ENCODE measurements at regions not wholly inside any gene's neighbourhood (a gene's known extent, or its start where the extent isn't known, plus 50 kb on each side); places are given as distances from the start of the nearest gene placed in this dataset.
A peak's percentile ranks its signal among the peaks of the same experiment; 100 is the strongest.

DNA sequence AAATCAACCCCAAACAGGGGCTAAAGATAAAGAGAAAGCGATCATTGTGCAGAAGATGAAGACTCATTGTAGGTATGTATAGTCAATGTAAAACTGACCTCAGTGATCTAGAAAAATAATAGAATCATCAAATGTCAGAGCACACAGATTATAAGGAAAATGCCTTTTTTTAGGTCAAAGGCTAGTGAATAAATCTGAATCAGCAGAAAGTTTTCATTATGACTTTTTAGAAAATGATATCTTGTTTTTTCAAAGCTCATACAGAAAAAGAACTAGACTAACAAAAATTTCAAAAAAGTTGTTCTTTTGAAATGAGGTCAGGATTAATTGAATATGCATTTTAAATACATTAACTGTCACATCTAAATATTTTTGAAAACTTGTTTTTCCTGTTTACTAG, 60.2 kb upstream of the STEAP4 start:
- Histone ChIP-seq H3K4me3 (no peak overlapping the region), H3K27ac (no peak overlapping the region)
- no peak for DNase-seq (ENCODE audit: low spot score)
- TF ChIP-seq, protein P1, sequence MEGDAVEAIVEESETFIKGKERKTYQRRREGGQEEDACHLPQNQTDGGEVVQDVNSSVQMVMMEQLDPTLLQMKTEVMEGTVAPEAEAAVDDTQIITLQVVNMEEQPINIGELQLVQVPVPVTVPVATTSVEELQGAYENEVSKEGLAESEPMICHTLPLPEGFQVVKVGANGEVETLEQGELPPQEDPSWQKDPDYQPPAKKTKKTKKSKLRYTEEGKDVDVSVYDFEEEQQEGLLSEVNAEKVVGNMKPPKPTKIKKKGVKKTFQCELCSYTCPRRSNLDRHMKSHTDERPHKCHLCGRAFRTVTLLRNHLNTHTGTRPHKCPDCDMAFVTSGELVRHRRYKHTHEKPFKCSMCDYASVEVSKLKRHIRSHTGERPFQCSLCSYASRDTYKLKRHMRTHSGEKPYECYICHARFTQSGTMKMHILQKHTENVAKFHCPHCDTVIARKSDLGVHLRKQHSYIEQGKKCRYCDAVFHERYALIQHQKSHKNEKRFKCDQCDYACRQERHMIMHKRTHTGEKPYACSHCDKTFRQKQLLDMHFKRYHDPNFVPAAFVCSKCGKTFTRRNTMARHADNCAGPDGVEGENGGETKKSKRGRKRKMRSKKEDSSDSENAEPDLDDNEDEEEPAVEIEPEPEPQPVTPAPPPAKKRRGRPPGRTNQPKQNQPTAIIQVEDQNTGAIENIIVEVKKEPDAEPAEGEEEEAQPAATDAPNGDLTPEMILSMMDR (IDR thresholded peaks at IDR 0.05) = no peak

DNA sequence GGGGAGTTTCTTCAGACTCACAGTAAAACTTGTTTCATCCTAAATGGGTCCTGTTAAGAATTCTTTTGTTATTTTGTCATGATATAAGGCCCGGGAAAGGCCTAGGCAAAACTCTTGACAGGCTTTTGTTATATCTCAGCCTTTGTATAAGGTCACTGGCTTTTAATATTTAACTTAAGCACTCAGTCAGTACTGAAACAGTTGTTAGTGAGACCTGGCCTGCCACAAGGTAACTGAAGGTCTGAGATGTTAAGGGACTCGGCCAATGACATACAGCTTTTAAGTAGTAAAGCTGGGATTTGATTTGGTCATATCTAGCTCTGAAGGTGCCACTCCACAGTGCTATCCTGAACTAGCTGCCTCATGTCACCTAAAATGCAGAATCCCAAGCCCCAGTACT, 57.2 kb upstream of the STEAP4 start:
- TF ChIP-seq, protein P1 (IDR thresholded peaks at IDR 0.05) = no peak
- no peak for DNase-seq (ENCODE audit: low spot score)
- no peak overlapping the region for H3K27ac ChIP-seq
- H3K4me3 ChIP-seq = no peak overlapping the region

DNA sequence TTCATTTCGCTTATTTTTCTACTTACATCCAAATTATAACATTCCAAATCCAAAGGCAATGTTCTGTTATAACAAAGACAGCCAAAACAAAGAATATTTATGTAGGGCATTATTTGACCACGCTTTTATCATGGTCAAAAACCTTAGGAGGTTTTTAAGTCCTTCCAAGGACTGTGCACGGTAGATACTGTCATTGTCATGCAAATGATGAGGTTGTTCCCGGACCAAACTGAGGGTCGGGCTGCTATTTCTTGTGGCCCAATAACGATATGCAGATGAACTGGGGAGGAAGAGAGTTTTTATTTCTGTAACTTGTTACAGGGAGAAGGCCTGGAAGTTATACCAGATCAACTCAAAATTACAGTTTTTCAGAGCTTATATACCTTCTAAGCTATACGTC, 56.6 kb upstream of the STEAP4 start:
- Histone ChIP-seq H3K27ac (no peak overlapping the region), H3K4me3 (no peak overlapping the region)
- DNase-seq (ENCODE audit: low spot score) = no peak
- TF ChIP-seq, protein P1 (IDR thresholded peaks at IDR 0.05) = no peak

DNA sequence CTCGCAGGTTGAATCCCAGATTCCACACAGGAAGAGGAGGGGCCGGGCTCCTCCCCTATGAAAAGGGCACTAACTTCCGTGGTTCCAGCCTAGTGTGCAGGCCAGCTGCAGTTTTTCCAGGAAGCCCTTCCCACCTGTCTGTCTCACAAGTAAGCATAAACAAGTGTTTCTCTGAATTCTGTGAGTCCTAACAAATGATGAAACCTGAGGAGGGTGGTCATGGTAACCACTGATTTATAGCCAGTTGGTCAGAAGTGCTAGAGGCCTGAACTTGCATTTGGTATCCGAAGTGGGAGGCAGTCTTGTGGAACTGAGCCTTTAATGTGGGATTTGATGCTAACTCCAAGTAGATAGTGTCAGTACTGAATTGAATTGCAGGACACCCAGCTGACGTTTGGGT, 54.7 kb upstream of the STEAP4 start:
- no peak overlapping the region for H3K27ac ChIP-seq
- DNase-seq (ENCODE audit: low spot score) = no peak
- no peak overlapping the region for H3K4me3 ChIP-seq
- TF ChIP-seq, protein P1 (IDR thresholded peaks at IDR 0.05) = no peak

DNA sequence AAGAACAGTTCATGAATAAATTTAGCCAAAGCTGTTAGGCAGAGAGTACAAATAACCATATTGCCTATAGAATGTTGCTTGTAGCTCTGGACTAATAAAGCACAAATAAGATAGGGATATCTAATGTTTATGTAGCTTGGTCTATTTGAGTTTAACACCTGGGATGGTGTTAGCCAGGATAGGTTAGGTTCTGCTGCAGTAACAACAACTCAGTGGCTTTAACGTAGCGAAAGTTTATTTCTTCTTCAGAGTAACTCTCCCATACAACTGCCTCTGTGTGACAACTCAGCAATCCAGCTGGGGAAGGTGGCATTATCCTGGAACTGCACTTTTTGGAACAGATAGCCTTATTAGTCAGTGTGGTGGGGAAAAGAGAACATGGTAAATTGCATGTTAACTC, 52.2 kb upstream of the STEAP4 start:
- H3K4me3 ChIP-seq = no peak overlapping the region
- no peak for DNase-seq (ENCODE audit: low spot score)
- H3K27ac ChIP-seq = no peak overlapping the region
- TF ChIP-seq, protein P1 (IDR thresholded peaks at IDR 0.05) = no peak

DNA sequence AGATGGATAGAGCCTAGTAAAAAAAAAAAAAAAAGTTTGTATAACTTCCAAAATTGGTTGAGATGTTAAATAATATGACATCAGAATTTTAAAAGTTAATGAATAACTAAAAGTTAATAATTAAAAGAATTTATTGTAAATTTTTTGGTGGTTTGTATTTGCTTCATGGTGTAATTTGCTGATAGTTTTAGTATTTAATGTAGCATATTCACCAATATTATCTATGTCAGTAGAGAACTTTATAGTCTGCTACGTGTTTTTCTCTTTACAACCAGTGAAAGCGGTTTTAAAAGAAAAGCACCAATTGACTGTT, 51.8 kb upstream of the STEAP4 start:
- H3K27ac ChIP-seq = no peak overlapping the region
- no peak for DNase-seq (ENCODE audit: low spot score)

DNA sequence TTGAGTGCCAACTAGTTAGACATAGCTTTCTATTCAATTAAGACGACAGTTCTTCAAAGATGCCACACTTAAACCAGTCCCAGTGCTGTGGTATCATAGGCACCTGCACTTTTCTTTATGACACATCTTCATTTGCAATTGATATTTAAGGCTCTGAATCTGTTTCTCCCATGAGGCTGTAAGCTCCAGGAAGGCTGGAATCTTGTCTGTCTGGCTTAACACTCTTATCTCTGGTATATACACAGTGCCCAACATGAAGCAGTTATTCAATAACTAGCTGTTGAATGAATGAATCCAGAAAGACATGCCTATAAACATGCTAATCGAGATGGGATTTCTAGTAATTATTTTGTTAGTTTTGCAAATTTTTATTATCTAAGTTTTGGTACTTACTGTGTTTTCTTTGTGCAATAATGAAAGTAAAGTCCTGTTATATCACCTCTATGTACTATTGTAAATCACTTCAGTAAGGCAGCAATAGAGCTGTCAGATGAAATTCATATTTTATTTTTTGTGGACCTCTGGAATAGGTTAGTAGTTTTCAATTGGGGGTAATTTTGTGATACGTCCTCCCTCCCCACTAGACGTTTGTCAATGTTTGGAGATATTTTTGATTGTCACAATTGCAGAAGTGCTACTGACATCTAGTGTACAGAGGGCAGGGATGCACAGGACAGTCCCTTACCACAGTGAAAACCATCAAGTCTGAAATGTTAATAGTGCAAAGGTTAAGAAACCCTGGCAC, 51.3 kb upstream of the STEAP4 start:
- H3K4me3 ChIP-seq = peak overlapping the region; percentile 38
- no peak overlapping the region for H3K27ac ChIP-seq
- DNase-seq (ENCODE audit: low spot score) = no peak
- TF ChIP-seq, protein P1 (IDR thresholded peaks at IDR 0.05) = no peak

More for the DNA sequence above, 51.8 kb upstream of the STEAP4 start:
- TF ChIP-seq, protein P1 (IDR thresholded peaks at IDR 0.05) = no peak
- no peak overlapping the region for H3K4me3 ChIP-seq
